Anterior cingulate cortex (tissue), 58 donors: ENCODE measurements at regions not wholly inside any gene's neighbourhood (a gene's known extent, or its start where the extent isn't known, plus 50 kb on each side); places are given as distances from the start of the nearest gene placed in this dataset.
"Not testable (repeated sequence)": the region's sequence is repeated elsewhere in the genome, so short reads cannot be mapped to it uniquely, and the experiment has no call there.

ENCODE experiments used
- DNase-seq, 58 donors: peaks; one replicate each; lab custom pipeline; 2025; lab: John Stamatoyannopoulos, UW

DNA sequence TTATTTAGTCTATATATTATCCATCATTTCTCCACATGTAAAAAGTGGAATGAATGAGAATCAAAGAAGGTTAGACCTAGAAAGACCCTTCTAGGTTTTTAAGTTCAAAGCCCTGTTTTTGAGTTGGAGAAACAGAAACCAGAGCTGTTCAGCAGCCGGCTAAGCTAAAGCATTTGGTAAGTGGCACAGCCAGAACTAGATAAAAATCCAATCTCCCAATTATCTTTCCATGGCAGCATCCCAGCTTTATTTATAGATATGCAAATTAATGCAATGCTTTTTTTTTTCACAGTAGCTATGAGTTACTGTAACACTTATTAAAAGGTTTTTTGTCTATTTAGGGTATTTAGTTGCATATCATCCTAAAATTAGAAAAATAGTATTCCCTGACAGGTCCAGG lies 85.1 kb downstream of the NIBAN1 start:
- no peak for DNase-seq

GRCh38 chr1:184888505-184888904 lies 85.8 kb downstream of the NIBAN1 start:
- DNase-seq = no peak

GRCh38 chr1:184882957-184883815 lies 91.1 kb downstream of the NIBAN1 start:
- DNase-seq = no peak

DNA sequence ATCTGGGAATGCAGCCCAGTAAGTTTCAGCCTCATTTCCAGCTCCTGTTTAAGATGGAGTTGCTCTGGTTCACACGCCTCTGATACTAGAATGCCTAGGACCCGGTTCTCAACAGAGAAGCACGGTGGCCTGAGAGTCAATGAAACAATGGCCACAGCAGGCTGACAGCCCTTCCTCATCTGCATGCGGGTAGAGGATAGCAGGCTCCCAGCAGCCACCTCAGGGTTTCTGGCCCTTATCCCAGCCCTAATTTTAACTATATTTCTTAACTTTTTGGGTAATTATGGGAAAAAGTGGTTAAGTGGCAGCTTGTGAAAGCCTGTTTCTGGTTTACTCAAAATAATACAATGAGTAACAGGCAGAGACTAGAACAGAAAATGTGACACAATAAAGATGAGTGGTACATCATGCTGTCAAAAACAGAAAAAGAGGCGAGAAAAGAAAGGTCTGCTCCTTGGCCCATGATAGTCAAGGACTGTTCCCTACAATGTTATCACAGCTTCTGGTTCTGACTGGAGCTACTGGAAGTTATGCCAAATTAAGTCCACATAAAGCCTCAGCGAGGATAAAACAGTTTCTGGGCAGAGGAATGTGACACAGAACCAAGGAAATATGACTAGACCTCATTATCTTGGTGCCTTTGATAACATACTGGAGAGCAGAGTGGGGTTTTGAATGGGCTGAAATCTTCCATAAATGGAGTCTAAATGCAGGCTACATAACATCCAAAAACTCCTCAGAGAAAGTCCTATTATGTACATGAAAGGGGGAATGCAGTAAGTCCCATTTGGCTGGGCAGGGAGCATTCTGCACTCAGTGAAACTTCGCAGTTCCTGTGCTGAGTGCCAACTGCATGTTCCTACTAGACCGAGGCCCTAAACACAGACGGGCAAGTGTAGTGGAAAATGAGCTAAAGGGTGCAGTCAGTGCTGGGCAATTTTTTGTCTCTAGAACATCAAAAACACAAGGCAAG lies 92.1 kb downstream of the NIBAN1 start:
- peak in 2 of 58 donors; percentile 5 to 20 for DNase-seq

DNA sequence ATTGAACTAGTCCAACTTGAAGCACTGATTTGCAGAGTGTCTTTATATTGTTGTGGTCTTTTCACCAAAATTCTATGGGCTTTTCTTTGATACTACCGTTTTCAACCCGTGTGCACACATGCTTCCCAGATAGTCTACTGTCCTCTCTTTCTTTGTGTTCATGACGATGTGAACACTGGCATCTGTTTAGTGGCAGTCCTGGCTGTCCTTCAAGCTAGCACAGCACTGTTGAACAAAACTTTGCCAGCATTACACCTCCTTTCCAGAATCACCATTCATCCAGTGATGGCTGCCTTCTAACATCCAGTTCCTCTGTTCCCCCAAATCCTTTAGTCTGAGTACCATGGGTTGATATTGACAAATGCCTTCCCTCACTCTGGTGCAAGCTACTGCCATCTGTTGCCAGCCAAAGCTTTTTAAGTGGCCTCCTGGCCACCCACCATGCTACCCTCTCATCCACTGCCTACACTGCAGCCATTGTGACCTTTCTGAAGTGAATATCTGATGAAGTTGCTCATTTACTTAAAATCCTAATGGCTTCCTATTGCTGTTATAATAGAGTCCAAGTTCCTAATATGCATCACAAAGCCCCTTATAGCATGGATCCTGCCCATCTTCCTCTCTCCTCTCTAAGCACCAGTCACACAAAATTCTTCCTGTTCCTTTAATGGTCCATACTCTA lies 94.3 kb downstream of the NIBAN1 start:
- no peak for DNase-seq

GRCh38 chr1:184878602-184879001 lies 95.7 kb downstream of the NIBAN1 start:
- DNase-seq = no peak

DNA sequence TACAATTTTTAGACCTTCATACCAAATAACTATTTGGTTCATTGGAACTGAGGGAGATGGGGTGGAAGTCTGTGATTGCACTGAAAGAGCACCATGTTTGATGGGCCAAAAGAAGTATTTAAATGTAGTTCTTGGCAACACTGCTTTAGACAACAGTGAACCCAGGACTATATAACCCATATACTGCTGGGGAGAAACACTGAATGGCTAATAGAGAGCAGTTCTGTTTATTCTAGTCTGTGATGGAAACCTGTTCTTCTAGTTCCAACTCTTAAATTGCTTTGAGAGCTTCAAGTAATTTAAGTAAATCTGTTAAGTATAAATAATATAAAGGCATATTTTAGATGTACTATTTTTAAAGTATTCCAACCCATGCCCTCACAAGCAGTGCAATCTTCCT lies 96.3 kb downstream of the NIBAN1 start:
- DNase-seq = no peak

DNA sequence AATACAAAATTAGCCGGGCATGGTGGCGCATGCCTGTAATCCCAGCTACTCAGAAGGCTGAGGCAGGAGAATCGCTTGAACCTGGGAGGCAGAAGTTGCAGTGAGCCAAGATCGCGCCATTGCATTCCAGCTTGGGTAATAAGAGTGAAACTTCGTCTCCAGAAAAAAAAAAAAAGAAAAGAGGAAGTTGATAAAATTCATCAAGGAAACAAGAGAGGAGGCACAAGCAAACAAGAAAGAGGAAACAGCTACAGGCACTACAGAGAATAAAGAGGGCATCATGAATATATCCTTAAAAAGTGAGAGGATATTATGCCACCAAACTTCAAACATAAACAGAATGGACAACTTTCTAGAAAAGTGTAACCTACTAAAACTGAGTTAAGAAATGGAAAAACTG lies 98.3 kb downstream of the NIBAN1 start:
- DNase-seq = not testable (repeated sequence)

DNA sequence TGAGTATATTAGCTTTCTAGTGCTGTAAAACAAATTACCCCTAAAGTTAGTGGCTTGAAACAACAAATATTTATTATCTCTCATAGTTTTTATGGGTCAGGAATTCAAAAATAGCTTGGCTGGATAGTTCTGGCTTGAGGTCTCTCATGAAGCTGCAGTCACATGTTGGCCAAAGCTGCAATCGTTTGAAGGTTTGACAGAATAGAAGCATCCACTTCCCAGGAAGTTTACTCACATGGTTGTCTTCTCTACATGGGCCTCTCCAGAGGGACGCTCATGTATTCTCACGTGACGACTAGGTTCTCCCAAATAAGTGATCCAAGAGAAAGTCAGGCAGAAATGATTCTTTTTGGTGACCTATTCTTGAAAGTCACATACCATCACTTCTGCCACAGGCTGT lies 99.1 kb downstream of the NIBAN1 start:
- no peak for DNase-seq

- DNase-seq = no peak
Measured at GRCh38 chr1:184870319-184870718, 104.0 kb downstream of the NIBAN1 start.

- no peak for DNase-seq
Measured at GRCh38 chr1:184867866-184868689, 106.2 kb downstream of the NIBAN1 start.

GRCh38 chr1:184866991-184867788 lies 107.1 kb downstream of the NIBAN1 start:
- no peak for DNase-seq

- no peak for DNase-seq
Measured at GRCh38 chr1:184866586-184866985, 107.7 kb downstream of the NIBAN1 start.

GRCh38 chr1:184865831-184866230 lies 108.5 kb downstream of the NIBAN1 start:
- no peak for DNase-seq

DNA sequence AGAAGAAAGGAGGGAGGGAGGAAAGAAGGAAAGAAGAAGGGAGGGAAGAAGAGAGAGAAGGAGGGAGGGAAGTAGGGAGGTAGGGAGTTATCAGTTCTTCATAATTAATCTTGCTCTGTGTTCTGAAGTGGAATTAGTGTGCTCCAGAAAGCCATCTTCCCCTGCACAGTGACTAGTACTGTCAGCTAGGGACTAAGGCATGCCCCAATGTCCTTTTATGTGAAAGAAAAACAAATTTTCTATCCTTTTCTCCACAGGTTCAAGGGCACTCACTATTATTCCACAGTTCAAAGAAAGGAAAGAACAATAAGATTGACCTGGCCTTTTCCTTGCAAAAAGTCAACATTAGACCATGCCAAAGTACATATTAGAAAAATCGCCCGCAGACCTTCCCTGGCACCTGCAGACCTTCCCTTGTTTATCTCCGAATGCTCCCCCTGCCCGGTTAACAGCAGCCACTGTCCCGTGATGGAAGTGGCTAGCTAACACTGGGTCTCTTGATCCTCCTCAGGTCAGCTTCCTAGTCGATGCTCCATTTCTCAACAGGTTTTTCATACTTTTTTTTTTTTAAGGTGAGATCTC lies 107.2 kb upstream of the EDEM3 start:
- no peak for DNase-seq

GRCh38 chr1:184860985-184861754 lies 106.5 kb upstream of the EDEM3 start:
- DNase-seq = peak in 5 of 58 donors; percentile 4 to 33 (median 7)

DNA sequence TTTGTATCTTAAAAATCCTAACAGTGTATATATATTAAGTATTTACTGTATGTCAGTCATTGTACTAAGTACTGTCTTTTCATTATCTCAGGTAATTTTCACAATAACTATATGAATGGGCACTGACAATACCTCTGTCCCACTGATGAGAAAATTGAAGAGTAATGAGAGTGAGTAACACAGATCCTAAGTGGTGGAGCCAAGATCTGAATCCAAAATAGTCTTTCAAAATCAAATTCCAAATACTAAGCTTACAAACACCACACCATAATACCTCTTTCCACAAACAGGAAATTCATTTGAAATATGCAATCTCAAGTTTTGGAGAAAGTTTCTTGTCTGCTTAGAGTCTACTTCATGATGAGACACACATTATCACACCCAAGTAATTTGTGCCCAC lies 105.9 kb upstream of the EDEM3 start:
- DNase-seq = no peak
